ENCODE measurements at regions not wholly inside any gene's neighbourhood (a gene's known extent, or its start where the extent isn't known, plus 50 kb on each side); places are given as distances from the start of the nearest gene placed in this dataset.
"Not testable (repeated sequence)": the region's sequence is repeated elsewhere in the genome, so short reads cannot be mapped to it uniquely, and the experiment has no call there.

- TF ChIP-seq, protein P1, sequence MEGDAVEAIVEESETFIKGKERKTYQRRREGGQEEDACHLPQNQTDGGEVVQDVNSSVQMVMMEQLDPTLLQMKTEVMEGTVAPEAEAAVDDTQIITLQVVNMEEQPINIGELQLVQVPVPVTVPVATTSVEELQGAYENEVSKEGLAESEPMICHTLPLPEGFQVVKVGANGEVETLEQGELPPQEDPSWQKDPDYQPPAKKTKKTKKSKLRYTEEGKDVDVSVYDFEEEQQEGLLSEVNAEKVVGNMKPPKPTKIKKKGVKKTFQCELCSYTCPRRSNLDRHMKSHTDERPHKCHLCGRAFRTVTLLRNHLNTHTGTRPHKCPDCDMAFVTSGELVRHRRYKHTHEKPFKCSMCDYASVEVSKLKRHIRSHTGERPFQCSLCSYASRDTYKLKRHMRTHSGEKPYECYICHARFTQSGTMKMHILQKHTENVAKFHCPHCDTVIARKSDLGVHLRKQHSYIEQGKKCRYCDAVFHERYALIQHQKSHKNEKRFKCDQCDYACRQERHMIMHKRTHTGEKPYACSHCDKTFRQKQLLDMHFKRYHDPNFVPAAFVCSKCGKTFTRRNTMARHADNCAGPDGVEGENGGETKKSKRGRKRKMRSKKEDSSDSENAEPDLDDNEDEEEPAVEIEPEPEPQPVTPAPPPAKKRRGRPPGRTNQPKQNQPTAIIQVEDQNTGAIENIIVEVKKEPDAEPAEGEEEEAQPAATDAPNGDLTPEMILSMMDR (IDR thresholded peaks at IDR 0.05) = not testable (repeated sequence)
- TF ChIP-seq POLR2A (IDR thresholded peaks at IDR 0.05) = not testable (repeated sequence)
These were observed 1304.4 kb downstream of the ROBO2 start for GRCh38 chr3:78344267-78344666.
